ENCODE measurements at regions not wholly inside any gene's neighbourhood (a gene's known extent, or its start where the extent isn't known, plus 50 kb on each side); places are given as distances from the start of the nearest gene placed in this dataset.

- Histone ChIP-seq H3K79me1 (ENCODE audit: low read depth, low read length) (no peaks in the 10 kb centered on the region), H2BK12ac (ENCODE audit: low read length) (no peak overlapping the region), H3K23ac (ENCODE audit: low read depth, low read length, poor library complexity) (no peak overlapping the region), H3K36me3 (replicated peaks in 1 of 2; ENCODE audit: control insufficient read depth in 2 of 2, insufficient read depth in 2 of 2, low read length in 2 of 2) (no peaks in the 10 kb centered on the region), H3K27ac (replicated peaks; ENCODE audit: low read length) (no peak overlapping the region), H2BK15ac (ENCODE audit: low read length) (no peak overlapping the region), H4K91ac (ENCODE audit: low read depth, low read length, poor library complexity) (no peak overlapping the region), H3K4me3 (ENCODE audit: low read length in 2 of 2) (no peak overlapping the region), H3K4me2 (ENCODE audit: insufficient read depth, low read length, poor library complexity, severe bottlenecking) (no peak overlapping the region), H4K8ac (ENCODE audit: low read depth, low read length) (no peak overlapping the region), H3K4me1 (ENCODE audit: control insufficient read depth in 2 of 2, insufficient read depth in 1 of 2, low read depth in 1 of 2, low read length in 2 of 2) (peaks cover 0 to 4% of the 10 kb centered on the region in 2 donors), H3K14ac (ENCODE audit: low read length) (no peak overlapping the region), H2BK5ac (ENCODE audit: low read length) (no peak overlapping the region), H2AFZ (ENCODE audit: low read length) (no peak overlapping the region), H3K4ac (ENCODE audit: low read length) (no peak overlapping the region), H3K18ac (ENCODE audit: low read length) (no peak overlapping the region), H2BK120ac (ENCODE audit: low read depth, low read length) (no peak overlapping the region), H3K9ac (ENCODE audit: low read depth, low read length, poor library complexity) (no peak overlapping the region), H2AK5ac (ENCODE audit: low read depth, low read length) (no peak overlapping the region), H3K9me3 (replicated peaks in 1 of 2; ENCODE audit: control insufficient read depth in 2 of 2, insufficient read depth in 1 of 2, low read depth in 1 of 2, low read length in 2 of 2) (no peaks in the 10 kb centered on the region), H3K27me3 (ENCODE audit: control insufficient read depth in 3 of 3, insufficient read depth in 3 of 3, low read depth in 1 of 3, low read length in 3 of 3) (no peaks in the 10 kb centered on the region)
- no CpG with 5 or more reads among the region's 4 CpGs for WGBS, 2 donors (ENCODE audit: extremely low coverage in 2 of 2, insufficient read length in 2 of 2, insufficient replicate concordance in 1 of 2)
- no peak for DNase-seq (ENCODE audit: low spot score)
These were observed 764.2 kb downstream of the BRD1 start for GRCh38 chr22:49063545-49063890.

GRCh38 chr22:49062802-49063544 lies 764.7 kb downstream of the BRD1 start:
- H2BK12ac ChIP-seq (ENCODE audit: low read length), result no peak overlapping the region
- H4K91ac ChIP-seq (ENCODE audit: low read depth, low read length, poor library complexity), result no peak overlapping the region

GRCh38 chr22:49062155-49062801 lies 765.4 kb downstream of the BRD1 start:
- no peak overlapping the region for H2BK120ac ChIP-seq (ENCODE audit: low read depth, low read length)
- H3K4ac ChIP-seq (ENCODE audit: low read length), result no peak overlapping the region
- H3K4me3 ChIP-seq (ENCODE audit: low read length in 2 of 2), result no peak overlapping the region
- H4K8ac ChIP-seq (ENCODE audit: low read depth, low read length), result no peak overlapping the region
- DNase-seq (ENCODE audit: low spot score), result no peak
- H3K4me1 ChIP-seq (ENCODE audit: control insufficient read depth in 2 of 2, insufficient read depth in 1 of 2, low read depth in 1 of 2, low read length in 2 of 2), result peaks cover 0 to 4% of the 10 kb centered on the region in 2 donors
- H3K27ac ChIP-seq (replicated peaks; ENCODE audit: low read length), result no peak overlapping the region
- H3K36me3 ChIP-seq (replicated peaks in 1 of 2; ENCODE audit: control insufficient read depth in 2 of 2, insufficient read depth in 2 of 2, low read length in 2 of 2), result no peaks in the 10 kb centered on the region
- H2AFZ ChIP-seq (ENCODE audit: low read length), result no peak overlapping the region
- H2AK5ac ChIP-seq (ENCODE audit: low read depth, low read length), result no peak overlapping the region
- no peak overlapping the region for H3K23ac ChIP-seq (ENCODE audit: low read depth, low read length, poor library complexity)
- H3K9me3 ChIP-seq (replicated peaks in 1 of 2; ENCODE audit: control insufficient read depth in 2 of 2, insufficient read depth in 1 of 2, low read depth in 1 of 2, low read length in 2 of 2), result no peaks in the 10 kb centered on the region
- no peaks in the 10 kb centered on the region for H3K79me1 ChIP-seq (ENCODE audit: low read depth, low read length)
- WGBS, 2 donors (ENCODE audit: extremely low coverage in 2 of 2, insufficient read length in 2 of 2, insufficient replicate concordance in 1 of 2), result no CpG with 5 or more reads among the region's 17 CpGs
- no peak overlapping the region for H2BK5ac ChIP-seq (ENCODE audit: low read length)
- peak overlapping the region; percentile 72 for H3K18ac ChIP-seq (ENCODE audit: low read length)
- no peak overlapping the region for H3K9ac ChIP-seq (ENCODE audit: low read depth, low read length, poor library complexity)
- H3K14ac ChIP-seq (ENCODE audit: low read length), result no peak overlapping the region
- H2BK15ac ChIP-seq (ENCODE audit: low read length), result no peak overlapping the region
- H3K27me3 ChIP-seq (ENCODE audit: control insufficient read depth in 3 of 3, insufficient read depth in 3 of 3, low read depth in 1 of 3, low read length in 3 of 3), result no peaks in the 10 kb centered on the region
- H2BK12ac ChIP-seq (ENCODE audit: low read length), result no peak overlapping the region
- no peak overlapping the region for H3K4me2 ChIP-seq (ENCODE audit: insufficient read depth, low read length, poor library complexity, severe bottlenecking)
- no peak overlapping the region for H4K91ac ChIP-seq (ENCODE audit: low read depth, low read length, poor library complexity)

More at GRCh38 chr22:49062802-49063544, 764.7 kb downstream of the BRD1 start:
- no peak overlapping the region for H3K9ac ChIP-seq (ENCODE audit: low read depth, low read length, poor library complexity)
- peaks cover 0 to 4% of the 10 kb centered on the region in 2 donors for H3K4me1 ChIP-seq (ENCODE audit: control insufficient read depth in 2 of 2, insufficient read depth in 1 of 2, low read depth in 1 of 2, low read length in 2 of 2)
- H2BK120ac ChIP-seq (ENCODE audit: low read depth, low read length), result no peak overlapping the region
- no peaks in the 10 kb centered on the region for H3K27me3 ChIP-seq (ENCODE audit: control insufficient read depth in 3 of 3, insufficient read depth in 3 of 3, low read depth in 1 of 3, low read length in 3 of 3)
- no peak overlapping the region for H2BK15ac ChIP-seq (ENCODE audit: low read length)
- H4K8ac ChIP-seq (ENCODE audit: low read depth, low read length), result no peak overlapping the region
- no peak overlapping the region for H2BK5ac ChIP-seq (ENCODE audit: low read length)
- H3K23ac ChIP-seq (ENCODE audit: low read depth, low read length, poor library complexity), result no peak overlapping the region
- H2AFZ ChIP-seq (ENCODE audit: low read length), result no peak overlapping the region
- no CpG with 5 or more reads among the region's 12 CpGs for WGBS, 2 donors (ENCODE audit: extremely low coverage in 2 of 2, insufficient read length in 2 of 2, insufficient replicate concordance in 1 of 2)
- peak overlapping the region; percentile 63 for H3K18ac ChIP-seq (ENCODE audit: low read length)
- H3K27ac ChIP-seq (replicated peaks; ENCODE audit: low read length), result no peak overlapping the region
- H3K4me3 ChIP-seq (ENCODE audit: low read length in 2 of 2), result no peak overlapping the region
- no peak overlapping the region for H3K14ac ChIP-seq (ENCODE audit: low read length)
- H3K79me1 ChIP-seq (ENCODE audit: low read depth, low read length), result no peaks in the 10 kb centered on the region
- H3K4me2 ChIP-seq (ENCODE audit: insufficient read depth, low read length, poor library complexity, severe bottlenecking), result no peak overlapping the region
- H3K4ac ChIP-seq (ENCODE audit: low read length), result no peak overlapping the region
- no peak overlapping the region for H2AK5ac ChIP-seq (ENCODE audit: low read depth, low read length)
- DNase-seq (ENCODE audit: low spot score), result no peak
- H3K36me3 ChIP-seq (replicated peaks in 1 of 2; ENCODE audit: control insufficient read depth in 2 of 2, insufficient read depth in 2 of 2, low read length in 2 of 2), result no peaks in the 10 kb centered on the region
- H3K9me3 ChIP-seq (replicated peaks in 1 of 2; ENCODE audit: control insufficient read depth in 2 of 2, insufficient read depth in 1 of 2, low read depth in 1 of 2, low read length in 2 of 2), result no peaks in the 10 kb centered on the region

GRCh38 chr22:49057910-49058309 lies 769.8 kb downstream of the BRD1 start:
- no peaks in the 10 kb centered on the region for H3K27me3 ChIP-seq (ENCODE audit: control insufficient read depth in 3 of 3, insufficient read depth in 3 of 3, low read depth in 1 of 3, low read length in 3 of 3)
- no peak overlapping the region for H2AK5ac ChIP-seq (ENCODE audit: low read depth, low read length)
- no peak overlapping the region for H3K18ac ChIP-seq (ENCODE audit: low read length)
- H3K4ac ChIP-seq (ENCODE audit: low read length), result no peak overlapping the region
- H4K91ac ChIP-seq (ENCODE audit: low read depth, low read length, poor library complexity), result no peak overlapping the region
- no peak overlapping the region for H3K23ac ChIP-seq (ENCODE audit: low read depth, low read length, poor library complexity)
- H3K9ac ChIP-seq (ENCODE audit: low read depth, low read length, poor library complexity), result no peak overlapping the region
- no peak overlapping the region for H2BK15ac ChIP-seq (ENCODE audit: low read length)
- H3K79me1 ChIP-seq (ENCODE audit: low read depth, low read length), result no peaks in the 10 kb centered on the region
- H3K4me3 ChIP-seq (ENCODE audit: low read length in 2 of 2), result no peak overlapping the region
- peaks cover 0 to 1% of the 10 kb centered on the region in 2 donors for H3K4me1 ChIP-seq (ENCODE audit: control insufficient read depth in 2 of 2, insufficient read depth in 1 of 2, low read depth in 1 of 2, low read length in 2 of 2)
- H3K4me2 ChIP-seq (ENCODE audit: insufficient read depth, low read length, poor library complexity, severe bottlenecking), result no peak overlapping the region
- no peak for DNase-seq (ENCODE audit: low spot score)
- no peak overlapping the region for H2BK5ac ChIP-seq (ENCODE audit: low read length)
- no peaks in the 10 kb centered on the region for H3K9me3 ChIP-seq (replicated peaks in 1 of 2; ENCODE audit: control insufficient read depth in 2 of 2, insufficient read depth in 1 of 2, low read depth in 1 of 2, low read length in 2 of 2)
- no peak overlapping the region for H3K27ac ChIP-seq (replicated peaks; ENCODE audit: low read length)
- H3K14ac ChIP-seq (ENCODE audit: low read length), result no peak overlapping the region
- no peaks in the 10 kb centered on the region for H3K36me3 ChIP-seq (replicated peaks in 1 of 2; ENCODE audit: control insufficient read depth in 2 of 2, insufficient read depth in 2 of 2, low read length in 2 of 2)
- no peak overlapping the region for H2BK12ac ChIP-seq (ENCODE audit: low read length)
- WGBS, 2 donors (ENCODE audit: extremely low coverage in 2 of 2, insufficient read length in 2 of 2, insufficient replicate concordance in 1 of 2), result no CpG with 5 or more reads among the region's 7 CpGs
- H2BK120ac ChIP-seq (ENCODE audit: low read depth, low read length), result no peak overlapping the region
- no peak overlapping the region for H4K8ac ChIP-seq (ENCODE audit: low read depth, low read length)
- no peak overlapping the region for H2AFZ ChIP-seq (ENCODE audit: low read length)
